Inferior parietal cortex (tissue), 1 donor: ENCODE measurements at regions not wholly inside any gene's neighbourhood (a gene's known extent, or its start where the extent isn't known, plus 50 kb on each side); places are given as distances from the start of the nearest gene placed in this dataset.

Experiments used
- DNase-seq: peaks from one replicate; pipeline ENCODE4 v3.0.0-alpha.2; 2016; ENCODE audit errors: extremely low spot score

GRCh38 chr4:32025851-32026459 is 1305.8 kb downstream of the PCDH7 start:
- DNase-seq = no peak

GRCh38 chr4:32030406-32030805 is 1310.2 kb downstream of the PCDH7 start:
- no peak for DNase-seq

- DNase-seq = no peak
Measured at GRCh38 chr4:32031026-32031425, 1310.9 kb downstream of the PCDH7 start.

- no peak for DNase-seq
Measured at GRCh38 chr4:32032136-32032672, 1312.0 kb downstream of the PCDH7 start.

- DNase-seq = no peak
Measured at GRCh38 chr4:32037399-32037798, 1317.2 kb downstream of the PCDH7 start.

- no peak for DNase-seq
Measured at GRCh38 chr4:32042486-32043247, 1322.5 kb downstream of the PCDH7 start.

- no peak for DNase-seq
Measured at GRCh38 chr4:32043248-32043633, 1323.1 kb downstream of the PCDH7 start.

GRCh38 chr4:32061916-32062315 is 1341.7 kb downstream of the PCDH7 start:
- DNase-seq = no peak

- no peak for DNase-seq
Measured at GRCh38 chr4:32073542-32073941, 1353.4 kb downstream of the PCDH7 start.

- DNase-seq = no peak
Measured at GRCh38 chr4:32087211-32087610, 1367.0 kb downstream of the PCDH7 start.

GRCh38 chr4:32094987-32095386 is 1374.8 kb downstream of the PCDH7 start:
- no peak for DNase-seq

- no peak for DNase-seq
Measured at GRCh38 chr4:32102896-32103295, 1382.7 kb downstream of the PCDH7 start.

- no peak for DNase-seq
Measured at GRCh38 chr4:32106767-32107166, 1386.6 kb downstream of the PCDH7 start.

- DNase-seq = no peak
Measured at GRCh38 chr4:32112891-32113290, 1392.7 kb downstream of the PCDH7 start.

GRCh38 chr4:32117693-32118092 is 1397.5 kb downstream of the PCDH7 start:
- DNase-seq = no peak

- DNase-seq = no peak
Measured at GRCh38 chr4:32119907-32120306, 1399.7 kb downstream of the PCDH7 start.

GRCh38 chr4:32128549-32128948 is 1408.4 kb downstream of the PCDH7 start:
- DNase-seq = no peak

- DNase-seq = no peak
Measured at GRCh38 chr4:32129967-32130366, 1409.8 kb downstream of the PCDH7 start.

GRCh38 chr4:32133141-32133540 is 1413.0 kb downstream of the PCDH7 start:
- no peak for DNase-seq

- DNase-seq = no peak
Measured at GRCh38 chr4:32133734-32134133, 1413.6 kb downstream of the PCDH7 start.

GRCh38 chr4:32135642-32136041 is 1415.5 kb downstream of the PCDH7 start:
- no peak for DNase-seq

- DNase-seq = no peak
Measured at GRCh38 chr4:32136081-32136787, 1416.1 kb downstream of the PCDH7 start.

GRCh38 chr4:32140636-32141035 is 1420.5 kb downstream of the PCDH7 start:
- DNase-seq = no peak
